CD14-positive monocyte (primary cell): ENCODE measurements at regions not wholly inside any gene's neighbourhood (a gene's known extent, or its start where the extent isn't known, plus 50 kb on each side); places are given as distances from the start of the nearest gene placed in this dataset.

ENCODE experiments used
- DNase-seq, 3 donors: peaks; one replicate each; pipeline ENCODE4 v3.0.0-alpha.2; 2011 to 2022
- H2AFZ ChIP-seq: 2 replicates; pipeline ENCODE4 v1.6.0; 2012; ENCODE audit warnings: mild to moderate bottlenecking, low read depth, low read length, inconsistent platforms; ENCODE audit not compliant: insufficient read depth, poor library complexity, severe bottlenecking
- H3K27ac ChIP-seq, 2 donors: 1 replicate in 1 of 2; 2 replicates in 1 of 2; pipeline ENCODE4 v1.5.1; 2012 to 2013; ENCODE audit warnings: low read length in 2 of 2, control low read depth in 1 of 2, inconsistent platforms in 1 of 2, low read depth in 1 of 2, mild to moderate bottlenecking in 1 of 2
- H3K27me3 ChIP-seq, 2 donors: one replicate each; pipeline versions ENCODE4 v1.6.0 to v1.6.1; 2011 to 2013; ENCODE audit warnings: low read length in 2 of 2; ENCODE audit not compliant: control insufficient read depth in 2 of 2, insufficient read depth in 2 of 2
- H3K36me3 ChIP-seq, 2 donors: replicated peaks in 1 of 2; 1 replicate in 1 of 2; 2 replicates in 1 of 2; pipeline versions ENCODE4 v1.5.1 to v1.6.1; 2012 to 2013; ENCODE audit warnings: low read length in 2 of 2, control low read depth in 1 of 2, inconsistent platforms in 1 of 2, mild to moderate bottlenecking in 1 of 2; ENCODE audit not compliant: insufficient read depth in 2 of 2, control insufficient read depth in 1 of 2
- H3K4me1 ChIP-seq, 2 donors: 1 replicate in 1 of 2; 2 replicates in 1 of 2; pipeline versions ENCODE4 v1.5.1 to v1.6.1; 2012 to 2013; ENCODE audit warnings: low read length in 2 of 2, control low read depth in 1 of 2, inconsistent platforms in 1 of 2, mild to moderate bottlenecking in 1 of 2, moderate library complexity in 1 of 2; ENCODE audit not compliant: insufficient read depth in 2 of 2, control insufficient read depth in 1 of 2
- H3K4me2 ChIP-seq: replicated peaks from 2 replicates; pipeline ENCODE3; 2012; ENCODE audit warnings: low read length, moderate library complexity, mild to moderate bottlenecking; ENCODE audit not compliant: poor library complexity, severe bottlenecking; ENCODE audit errors: extremely low read depth
- H3K4me3 ChIP-seq, 3 experiments: fragments of 200-600 bp in 1 of 3; sonication (generic) in 1 of 3; replicated peaks in 1 of 3; 1 replicate in 2 of 3; 2 replicates in 1 of 3; pipeline ENCODE4 v1.5.1; 2011 to 2013; ENCODE audit warnings: low read length in 3 of 3, mild to moderate bottlenecking in 3 of 3, control low read depth in 2 of 3, low read depth in 2 of 3, inconsistent platforms in 1 of 3, moderate library complexity in 1 of 3
- H3K79me2 ChIP-seq: 2 replicates; pipeline ENCODE4 v1.6.0; 2012; ENCODE audit warnings: mild to moderate bottlenecking, control low read depth, inconsistent platforms, low read length, moderate library complexity; ENCODE audit not compliant: insufficient read depth
- H3K9ac ChIP-seq: 2 replicates; pipeline ENCODE4 v1.6.0; 2017; ENCODE audit warnings: low read length, mild to moderate bottlenecking; ENCODE audit not compliant: insufficient read depth, poor library complexity, severe bottlenecking
- H3K9me3 ChIP-seq, 2 donors: replicated peaks in 1 of 2; 1 replicate in 1 of 2; 2 replicates in 1 of 2; pipeline versions ENCODE4 v1.5.1 to v1.6.1; 2012 to 2013; ENCODE audit warnings: low read length in 2 of 2, control low read depth in 1 of 2; ENCODE audit not compliant: control insufficient read depth in 1 of 2, insufficient read depth in 1 of 2
- H4K20me1 ChIP-seq: 2 replicates; pipeline ENCODE4 v1.6.0; 2012; ENCODE audit warnings: mild to moderate bottlenecking, low read length, control low read depth, moderate library complexity; ENCODE audit not compliant: insufficient read depth
- H3K27ac Mint-ChIP-seq, 7 donors: one replicate each; pipeline ENCODE4 v1.8.0; 2020; ENCODE audit warnings: mild to moderate bottlenecking in 7 of 7, mixed read lengths in 7 of 7, moderate library complexity in 6 of 7, inconsistent platforms in 2 of 7
- H3K27me3 Mint-ChIP-seq, 3 donors: one replicate each; pipeline ENCODE4 v1.8.0; 2021 to 2022; ENCODE audit warnings: low read depth in 3 of 3, mild to moderate bottlenecking in 3 of 3, mixed read lengths in 3 of 3, moderate library complexity in 3 of 3, inconsistent platforms in 1 of 3
- H3K36me3 Mint-ChIP-seq, 2 donors: one replicate each; pipeline ENCODE4 v1.8.0; 2020; ENCODE audit warnings: mixed read lengths in 2 of 2, inconsistent platforms in 1 of 2, mild to moderate bottlenecking in 1 of 2
- H3K4me1 Mint-ChIP-seq: one replicate; pipeline ENCODE4 v1.8.0; 2020; ENCODE audit warnings: mild to moderate bottlenecking, mixed read lengths
- H3K4me3 Mint-ChIP-seq, 2 donors: one replicate each; pipeline ENCODE4 v1.8.0; 2020; ENCODE audit warnings: mild to moderate bottlenecking in 2 of 2, mixed read lengths in 2 of 2, moderate library complexity in 1 of 2
- H3K9me3 Mint-ChIP-seq, 7 donors: one replicate each; pipeline ENCODE4 v1.8.0; 2020 to 2022; ENCODE audit warnings: mixed read lengths in 7 of 7, mild to moderate bottlenecking in 6 of 7, moderate library complexity in 6 of 7, inconsistent platforms in 2 of 7
- CTCF ChIP-seq: fragments of 200-600 bp; IDR thresholded peaks from one replicate; pipeline ENCODE4 v1.8.0; 2022; ENCODE audit warnings: antibody characterized with exemption, mild to moderate bottlenecking
- WGBS: methylation state at CpG from one replicate; pipeline ENCODE4 v1.1.5; 2013; ENCODE audit warnings: missing lambda C conversion rate; ENCODE audit not compliant: insufficient coverage; 5-methylcytosine and 5-hydroxymethylcytosine counted together
- intact Hi-C, 2 donors: fragments of 100-400 bp; cut with micrococcal nuclease; formaldehyde crosslinking; loops; one replicate each; pipeline versions ENCODE4 v1.15.0 to v1.15.1; 2023

- H3K9ac ChIP-seq: no peak overlapping the region
- H4K20me1 ChIP-seq: no peaks in the 10 kb centered on the region
- no peaks in the 10 kb centered on the region for H3K79me2 ChIP-seq
- WGBS: no CpG with 5 or more reads among the region's 1 CpG
- H3K4me2 ChIP-seq: no peak overlapping the region
- no peak overlapping the region for H3K27ac ChIP-seq
- H3K4me1 ChIP-seq: no peaks in the 10 kb centered on the region
- H3K4me3 ChIP-seq: no peak overlapping the region
- no peaks in the 10 kb centered on the region for H3K36me3 ChIP-seq
- DNase-seq: no peak
- Mint-ChIP-seq H3K4me1 (no peaks in the 10 kb centered on the region), H3K36me3 (no peaks in the 10 kb centered on the region), H3K27ac (no peak overlapping the region), H3K27me3 (peaks cover 0 to 2% (median 0%) of the 10 kb centered on the region in 3 donors), H3K4me3 (no peak overlapping the region), H3K9me3 (peaks cover 0 to 18% (median 0%) of the 10 kb centered on the region in 7 donors)
- TF ChIP-seq CTCF: no peak
- intact Hi-C loops: no loop called here
- H3K27me3 ChIP-seq: no peaks in the 10 kb centered on the region
- H3K9me3 ChIP-seq: peaks cover 0 to 3% of the 10 kb centered on the region in 2 donors
- no peak overlapping the region for H2AFZ ChIP-seq
These were observed 734.5 kb upstream of the NUDT12 start for GRCh38 chr5:104297076-104297475.

GRCh38 chr5:104295991-104296390, 733.4 kb upstream of the NUDT12 start:
- no peak overlapping the region for H3K4me3 Mint-ChIP-seq
- H3K9ac ChIP-seq: no peak overlapping the region
- H2AFZ ChIP-seq: no peak overlapping the region
- H3K36me3 Mint-ChIP-seq: no peaks in the 10 kb centered on the region
- H3K4me1 ChIP-seq: no peaks in the 10 kb centered on the region
- no peak overlapping the region for H3K4me3 ChIP-seq
- no peak for DNase-seq
- H3K79me2 ChIP-seq: no peaks in the 10 kb centered on the region
- no peak overlapping the region for H3K27ac ChIP-seq
- H3K9me3 ChIP-seq: peaks cover 0 to 7% of the 10 kb centered on the region in 2 donors
- no peaks in the 10 kb centered on the region for H3K4me1 Mint-ChIP-seq
- H3K27me3 Mint-ChIP-seq: peaks cover 0 to 2% (median 0%) of the 10 kb centered on the region in 3 donors
- intact Hi-C loops: no loop called here
- TF ChIP-seq CTCF: no peak
- no peaks in the 10 kb centered on the region for H3K27me3 ChIP-seq
- no peak overlapping the region for H3K4me2 ChIP-seq
- WGBS: no CpG with 5 or more reads among the region's 1 CpG
- H3K27ac Mint-ChIP-seq: no peak overlapping the region
- no peaks in the 10 kb centered on the region for H3K36me3 ChIP-seq
- H4K20me1 ChIP-seq: no peaks in the 10 kb centered on the region
- peaks cover 0 to 18% (median 0%) of the 10 kb centered on the region in 7 donors for H3K9me3 Mint-ChIP-seq
